ENCODE measurements at regions not wholly inside any gene's neighbourhood (a gene's known extent, or its start where the extent isn't known, plus 50 kb on each side); places are given as distances from the start of the nearest gene placed in this dataset.

DNA sequence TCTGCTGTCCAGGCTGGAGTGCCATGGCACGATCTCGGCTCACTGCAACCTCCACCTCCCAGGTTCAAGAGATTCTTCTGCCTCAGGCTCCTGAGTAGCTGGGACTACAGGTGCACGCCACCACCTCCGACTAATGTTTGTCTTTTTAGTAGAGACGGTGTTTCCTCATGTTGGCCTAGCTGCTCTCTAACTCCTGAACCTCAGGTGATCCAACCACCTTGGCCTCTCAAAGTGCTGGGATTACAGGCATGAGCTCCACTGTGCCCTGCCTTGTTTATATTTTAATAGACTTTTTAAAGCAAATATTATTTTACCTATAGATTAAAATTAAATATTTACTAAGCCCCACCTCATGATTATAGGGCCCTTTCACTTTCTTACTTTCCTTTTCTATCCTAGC is 483.2 kb upstream of the EPHA7 start:
- Histone ChIP-seq H3K27me3 (ENCODE audit: control insufficient read depth, insufficient read depth, low read length) (no peaks in the 10 kb centered on the region), H3K36me3 (ENCODE audit: control insufficient read depth in 2 of 3, insufficient read depth in 3 of 3, low read length in 3 of 3) (no peaks in the 10 kb centered on the region), H3K4me3 (ENCODE audit: low read length in 3 of 3) (no peak overlapping the region), H3K4me1 (ENCODE audit: control insufficient read depth in 2 of 3, insufficient read depth in 2 of 3, low read depth in 1 of 3, low read length in 3 of 3) (no peaks in the 10 kb centered on the region), H3K9ac (ENCODE audit: low read length in 3 of 3) (no peak overlapping the region), H3K9me3 (ENCODE audit: control insufficient read depth in 2 of 3, insufficient read depth in 1 of 3, low read length in 3 of 3) (no peaks in the 10 kb centered on the region), H3K27ac (ENCODE audit: low read depth in 2 of 2, low read length in 2 of 2) (no peak overlapping the region)
- DNase-seq (no peak), FAIRE-seq (no peak)
- intact Hi-C loops (cut with DNase I): no loop called here
- TF ChIP-seq, protein P1, sequence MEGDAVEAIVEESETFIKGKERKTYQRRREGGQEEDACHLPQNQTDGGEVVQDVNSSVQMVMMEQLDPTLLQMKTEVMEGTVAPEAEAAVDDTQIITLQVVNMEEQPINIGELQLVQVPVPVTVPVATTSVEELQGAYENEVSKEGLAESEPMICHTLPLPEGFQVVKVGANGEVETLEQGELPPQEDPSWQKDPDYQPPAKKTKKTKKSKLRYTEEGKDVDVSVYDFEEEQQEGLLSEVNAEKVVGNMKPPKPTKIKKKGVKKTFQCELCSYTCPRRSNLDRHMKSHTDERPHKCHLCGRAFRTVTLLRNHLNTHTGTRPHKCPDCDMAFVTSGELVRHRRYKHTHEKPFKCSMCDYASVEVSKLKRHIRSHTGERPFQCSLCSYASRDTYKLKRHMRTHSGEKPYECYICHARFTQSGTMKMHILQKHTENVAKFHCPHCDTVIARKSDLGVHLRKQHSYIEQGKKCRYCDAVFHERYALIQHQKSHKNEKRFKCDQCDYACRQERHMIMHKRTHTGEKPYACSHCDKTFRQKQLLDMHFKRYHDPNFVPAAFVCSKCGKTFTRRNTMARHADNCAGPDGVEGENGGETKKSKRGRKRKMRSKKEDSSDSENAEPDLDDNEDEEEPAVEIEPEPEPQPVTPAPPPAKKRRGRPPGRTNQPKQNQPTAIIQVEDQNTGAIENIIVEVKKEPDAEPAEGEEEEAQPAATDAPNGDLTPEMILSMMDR (IDR thresholded peaks at IDR 0.05; ENCODE audit: borderline replicate concordance, extremely low read depth, insufficient read depth): no peak

DNA sequence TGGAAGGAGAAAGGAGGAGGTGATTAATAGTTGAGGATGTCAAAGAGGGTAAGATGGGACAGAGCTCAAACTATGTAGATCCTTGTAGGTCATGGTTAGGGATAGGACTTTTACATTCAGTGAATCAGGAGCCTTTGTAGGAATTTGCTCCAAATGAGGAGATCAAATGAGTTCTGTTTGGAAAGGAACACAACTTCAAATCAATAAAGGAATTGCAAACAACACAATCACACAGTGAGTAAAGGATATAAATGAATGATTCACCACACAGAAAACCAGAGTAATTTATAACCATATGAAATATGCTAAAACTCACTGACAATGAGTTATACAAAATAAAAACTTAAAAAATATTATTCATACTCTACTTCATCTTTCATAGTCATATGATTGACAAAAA is 480.8 kb upstream of the EPHA7 start:
- H3K36me3 ChIP-seq (ENCODE audit: control insufficient read depth in 2 of 3, insufficient read depth in 3 of 3, low read length in 3 of 3): no peaks in the 10 kb centered on the region
- TF ChIP-seq, protein P1 (IDR thresholded peaks at IDR 0.05; ENCODE audit: borderline replicate concordance, extremely low read depth, insufficient read depth): no peak
- H3K4me3 ChIP-seq (ENCODE audit: low read length in 3 of 3): no peak overlapping the region
- DNase-seq (no peak), FAIRE-seq (no peak)
- H3K9me3 ChIP-seq (ENCODE audit: control insufficient read depth in 2 of 3, insufficient read depth in 1 of 3, low read length in 3 of 3): no peaks in the 10 kb centered on the region
- H3K27ac ChIP-seq (ENCODE audit: low read depth in 2 of 2, low read length in 2 of 2): no peak overlapping the region
- no peaks in the 10 kb centered on the region for H3K27me3 ChIP-seq (ENCODE audit: control insufficient read depth, insufficient read depth, low read length)
- no peaks in the 10 kb centered on the region for H3K4me1 ChIP-seq (ENCODE audit: control insufficient read depth in 2 of 3, insufficient read depth in 2 of 3, low read depth in 1 of 3, low read length in 3 of 3)
- H3K9ac ChIP-seq (ENCODE audit: low read length in 3 of 3): no peak overlapping the region
- intact Hi-C loops (cut with DNase I): no loop called here

DNA sequence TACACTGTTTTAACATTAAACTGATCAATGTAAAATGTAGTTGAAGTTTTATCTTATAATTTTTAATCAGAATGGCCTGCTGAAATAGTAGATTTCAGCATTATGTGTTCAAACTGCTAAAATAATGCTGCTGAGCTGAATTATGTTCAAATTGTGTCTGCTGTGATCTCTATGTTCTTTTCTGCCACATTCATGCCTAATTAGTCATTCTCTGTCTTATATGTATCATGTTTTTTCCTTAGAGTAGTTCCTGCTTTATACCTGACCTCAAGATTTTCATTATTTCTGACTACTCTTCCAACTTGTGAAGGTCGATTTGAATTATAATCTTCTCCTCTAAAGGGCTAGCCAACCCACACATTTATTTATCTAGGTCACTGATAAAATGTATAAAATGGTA is 476.7 kb upstream of the EPHA7 start:
- no peak overlapping the region for H3K27ac ChIP-seq (ENCODE audit: low read depth in 2 of 2, low read length in 2 of 2)
- H3K36me3 ChIP-seq (ENCODE audit: control insufficient read depth in 2 of 3, insufficient read depth in 3 of 3, low read length in 3 of 3): no peaks in the 10 kb centered on the region
- no peak overlapping the region for H3K4me3 ChIP-seq (ENCODE audit: low read length in 3 of 3)
- H3K4me1 ChIP-seq (ENCODE audit: control insufficient read depth in 2 of 3, insufficient read depth in 2 of 3, low read depth in 1 of 3, low read length in 3 of 3): no peaks in the 10 kb centered on the region
- TF ChIP-seq, protein P1 (IDR thresholded peaks at IDR 0.05; ENCODE audit: borderline replicate concordance, extremely low read depth, insufficient read depth): no peak
- DNase-seq: no peak
- H3K9me3 ChIP-seq (ENCODE audit: control insufficient read depth in 2 of 3, insufficient read depth in 1 of 3, low read length in 3 of 3): no peaks in the 10 kb centered on the region
- no peak overlapping the region for H3K9ac ChIP-seq (ENCODE audit: low read length in 3 of 3)
- intact Hi-C loops (cut with DNase I): no loop called here
- no peak for FAIRE-seq
- no peaks in the 10 kb centered on the region for H3K27me3 ChIP-seq (ENCODE audit: control insufficient read depth, insufficient read depth, low read length)

DNA sequence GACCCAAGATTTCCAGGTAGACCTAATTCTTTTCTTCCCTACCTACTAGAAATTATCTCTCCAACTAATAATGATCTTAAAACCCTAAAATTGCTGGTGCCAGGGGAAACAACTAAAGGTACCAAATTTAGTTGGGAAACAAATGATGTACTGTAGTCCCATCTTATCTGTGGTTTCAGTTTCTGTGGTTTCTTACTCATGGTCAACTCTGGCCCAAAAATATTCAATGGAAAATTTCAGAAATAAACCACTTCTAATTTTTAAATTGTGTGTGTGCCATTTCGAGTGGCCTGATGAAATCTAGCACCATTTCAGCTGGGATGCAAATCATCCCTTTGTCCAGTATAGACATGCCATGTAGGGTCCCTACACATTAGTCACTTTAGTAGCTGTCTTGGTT is 475.2 kb upstream of the EPHA7 start:
- no peak for FAIRE-seq
- TF ChIP-seq, protein P1 (IDR thresholded peaks at IDR 0.05; ENCODE audit: borderline replicate concordance, extremely low read depth, insufficient read depth): no peak

More for the DNA sequence above, 475.2 kb upstream of the EPHA7 start:
- no peaks in the 10 kb centered on the region for H3K27me3 ChIP-seq (ENCODE audit: control insufficient read depth, insufficient read depth, low read length)
- no peaks in the 10 kb centered on the region for H3K36me3 ChIP-seq (ENCODE audit: control insufficient read depth in 2 of 3, insufficient read depth in 3 of 3, low read length in 3 of 3)
- H3K27ac ChIP-seq (ENCODE audit: low read depth in 2 of 2, low read length in 2 of 2): no peak overlapping the region
- H3K9ac ChIP-seq (ENCODE audit: low read length in 3 of 3): no peak overlapping the region
- no peaks in the 10 kb centered on the region for H3K4me1 ChIP-seq (ENCODE audit: control insufficient read depth in 2 of 3, insufficient read depth in 2 of 3, low read depth in 1 of 3, low read length in 3 of 3)
- no peak for DNase-seq
- intact Hi-C loops (cut with DNase I): no loop called here
- H3K4me3 ChIP-seq (ENCODE audit: low read length in 3 of 3): no peak overlapping the region
- no peaks in the 10 kb centered on the region for H3K9me3 ChIP-seq (ENCODE audit: control insufficient read depth in 2 of 3, insufficient read depth in 1 of 3, low read length in 3 of 3)

All from kidney (tissue), 13 donors.